Testis (tissue), 2 donors: ENCODE measurements at regions not wholly inside any gene's neighbourhood (a gene's known extent, or its start where the extent isn't known, plus 50 kb on each side); places are given as distances from the start of the nearest gene placed in this dataset.

ENCODE experiments used
- DNase-seq: peaks from one replicate; pipeline ENCODE4 v3.0.0-alpha.2; 2019
- H3K27ac ChIP-seq, 2 donors: fragments of 200-600 bp; sonication (generic); one replicate each; pipeline ENCODE4 v1.5.1; 2019
- H3K27me3 ChIP-seq: fragments of 200-600 bp; sonication (generic); one replicate; pipeline ENCODE4 v1.5.1; 2019
- H3K36me3 ChIP-seq: fragments of 200-600 bp; sonication (generic); one replicate; pipeline ENCODE4 v1.5.1; 2017; ENCODE audit warnings: low read depth; ENCODE audit errors: missing control alignments
- H3K4me1 ChIP-seq: fragments of 200-600 bp; sonication (generic); one replicate; pipeline ENCODE4 v1.5.1; 2019
- H3K4me3 ChIP-seq, 2 donors: fragments of 200-600 bp; sonication (generic); one replicate each; pipeline ENCODE4 v1.5.1; 2017 to 2019
- H3K9me3 ChIP-seq: fragments of 200-600 bp; sonication (generic); one replicate; pipeline ENCODE4 v1.5.1; 2017
- CTCF ChIP-seq, 3 experiments: fragments of 450-650 bp in 2 of 3; fragments of 200-600 bp in 1 of 3; sonication (generic) in 1 of 3; IDR thresholded peaks; one replicate each; pipeline ENCODE4 v1.5.1; 2016 to 2019; ENCODE audit warnings: antibody characterized with exemption in 3 of 3, mild to moderate bottlenecking in 2 of 3, moderate library complexity in 1 of 3
- POLR2A ChIP-seq: fragments of 450-650 bp; IDR thresholded peaks from one replicate; pipeline ENCODE4 v1.6.1; 2017; ENCODE audit warnings: antibody characterized with exemption, mild to moderate bottlenecking, moderate library complexity
- WGBS, 2 donors: methylation state at CpG; one replicate each; pipeline ENCODE4 v1.1.5; 2018; 5-methylcytosine and 5-hydroxymethylcytosine counted together
- intact Hi-C: fragments of 100-400 bp; cut with DNase I; formaldehyde crosslinking; loops from one replicate; pipeline ENCODE4 v1.15.1; 2023; ENCODE audit warnings: low total_unique reads

DNA sequence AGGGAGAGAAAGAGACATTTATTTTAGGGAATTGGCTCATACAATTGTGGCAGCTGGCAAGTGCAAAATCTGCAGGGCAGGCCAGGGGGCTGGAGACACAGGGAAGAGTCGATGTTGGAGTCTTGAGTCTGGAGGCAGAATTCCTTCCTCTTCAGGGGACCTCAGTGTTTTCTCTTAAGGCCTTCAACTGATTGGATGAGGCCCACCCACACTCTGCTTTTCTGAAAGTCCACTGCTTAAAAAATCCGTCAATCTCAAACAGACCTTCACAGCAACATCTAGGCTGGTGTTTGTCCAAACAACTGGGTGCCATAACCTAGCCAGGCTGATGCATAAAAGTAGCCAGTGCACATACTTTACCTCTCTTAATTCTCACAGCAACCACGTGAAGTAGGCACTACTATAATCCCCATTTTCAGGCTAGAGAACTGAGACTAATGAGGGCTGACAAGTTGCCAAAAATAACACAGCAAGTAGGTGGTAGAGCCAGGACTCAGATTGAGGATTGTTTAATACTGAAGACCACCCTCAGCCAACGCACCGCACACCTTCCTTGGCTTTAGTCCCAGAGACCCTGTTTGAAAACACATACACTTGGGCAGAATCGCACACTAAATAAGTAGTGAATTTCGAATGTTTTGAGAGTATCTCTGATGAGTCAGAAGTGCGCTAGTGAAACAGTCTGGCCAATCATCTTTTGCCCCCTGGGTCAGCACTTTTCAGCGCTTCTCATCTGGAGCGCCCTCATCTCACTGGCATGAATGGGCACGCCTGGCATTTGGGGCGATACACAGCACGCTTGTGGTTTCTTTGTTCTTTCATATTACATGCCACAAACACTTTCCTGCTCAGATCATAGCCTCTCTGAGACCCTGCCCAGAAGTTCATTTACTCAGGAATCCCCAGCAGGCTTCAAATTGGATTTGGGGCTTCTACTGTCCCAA lies 591.4 kb downstream of the CCDC171 start:
- no peaks in the 10 kb centered on the region for H3K9me3 ChIP-seq
- no peaks in the 10 kb centered on the region for H3K4me1 ChIP-seq
- H3K4me3 ChIP-seq = no peak overlapping the region
- DNase-seq = no peak
- intact Hi-C loops = no loop called here
- no peaks in the 10 kb centered on the region for H3K36me3 ChIP-seq
- H3K27ac ChIP-seq = no peak overlapping the region
- H3K27me3 ChIP-seq = no peaks in the 10 kb centered on the region
- WGBS, 2 donors = 92 to 96% methylated on average over 13 of the region's 13 CpGs
- no peak for TF ChIP-seq CTCF (IDR thresholded peaks at IDR 0.05)
- no peak for TF ChIP-seq POLR2A

DNA sequence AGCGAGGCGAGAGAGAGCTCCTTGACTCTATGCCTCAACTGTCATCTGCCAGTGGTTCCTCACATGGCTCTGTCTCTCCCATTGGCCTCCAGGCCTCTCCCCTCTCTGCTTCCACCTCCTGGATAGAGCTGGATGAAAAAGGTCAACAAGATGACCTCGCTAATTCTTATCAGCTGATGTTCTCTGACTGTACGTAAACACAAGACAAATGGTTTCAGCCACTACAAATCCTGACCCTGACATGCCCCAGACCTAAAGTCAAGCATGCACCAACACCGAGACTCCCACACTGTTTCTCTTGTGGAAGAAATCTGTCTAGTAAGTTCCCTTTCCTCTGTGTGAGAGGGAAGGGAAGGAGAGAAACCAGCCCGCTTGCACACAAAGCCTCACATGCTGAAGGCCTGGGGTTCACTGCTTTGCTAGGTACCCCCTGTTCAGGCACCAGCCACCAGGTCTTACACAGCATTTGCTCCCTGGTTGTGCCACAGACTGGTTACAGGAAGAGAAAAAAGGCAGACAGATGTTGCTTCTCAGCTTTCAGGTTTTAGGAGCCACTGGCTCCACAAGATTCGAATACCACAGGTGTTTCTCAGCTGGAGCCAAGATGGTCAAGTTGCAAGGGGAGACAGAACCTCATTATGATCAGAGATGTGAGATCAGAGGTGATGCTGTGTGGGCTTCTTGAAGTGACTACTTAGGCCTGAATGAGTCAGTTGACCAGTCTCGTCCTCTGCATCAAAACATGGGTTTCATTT lies 592.5 kb downstream of the CCDC171 start:
- no peaks in the 10 kb centered on the region for H3K27me3 ChIP-seq
- H3K36me3 ChIP-seq = no peaks in the 10 kb centered on the region
- DNase-seq = no peak
- no peaks in the 10 kb centered on the region for H3K4me1 ChIP-seq
- TF ChIP-seq POLR2A (no peak), CTCF (IDR thresholded peaks at IDR 0.05) (no peak)
- no peak overlapping the region for H3K4me3 ChIP-seq
- H3K27ac ChIP-seq = no peak overlapping the region
- 73 to 84% methylated on average over 8 of the region's 8 CpGs for WGBS, 2 donors
- no peaks in the 10 kb centered on the region for H3K9me3 ChIP-seq
- intact Hi-C loops = no loop called here

GRCh38 chr9:16147726-16148125 lies 594.9 kb downstream of the CCDC171 start:
- Histone ChIP-seq H3K27ac (no peak overlapping the region), H3K9me3 (no peaks in the 10 kb centered on the region), H3K27me3 (no peaks in the 10 kb centered on the region), H3K4me3 (no peak overlapping the region), H3K4me1 (no peaks in the 10 kb centered on the region), H3K36me3 (no peaks in the 10 kb centered on the region)
- TF ChIP-seq POLR2A (no peak), CTCF (IDR thresholded peaks at IDR 0.05) (no peak)
- intact Hi-C loops = no loop called here
- 78 to 84% methylated on average over 7 of the region's 7 CpGs for WGBS, 2 donors
- DNase-seq = no peak

DNA sequence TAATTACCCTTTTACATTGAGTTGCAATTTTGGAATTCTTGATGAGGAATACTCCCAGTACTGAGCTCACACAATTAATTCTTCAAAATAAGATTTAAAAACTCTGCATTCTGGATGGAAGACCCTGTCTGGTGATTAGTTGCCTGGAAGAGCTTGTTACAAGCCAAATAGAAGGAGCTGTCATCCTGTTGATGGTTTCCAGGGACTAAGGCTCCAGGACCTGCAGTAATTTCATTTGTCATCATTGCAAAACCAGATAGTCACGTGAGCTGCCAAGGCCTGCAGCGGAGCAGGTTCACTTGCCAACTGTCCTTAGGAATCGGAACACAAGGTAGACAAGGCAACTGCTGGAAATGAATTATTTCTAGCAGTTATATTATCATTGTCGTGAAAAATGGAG lies 597.7 kb downstream of the CCDC171 start:
- no peak for DNase-seq
- Histone ChIP-seq H3K4me1 (no peaks in the 10 kb centered on the region), H3K27ac (no peak overlapping the region), H3K4me3 (no peak overlapping the region), H3K27me3 (no peaks in the 10 kb centered on the region), H3K9me3 (no peaks in the 10 kb centered on the region), H3K36me3 (no peaks in the 10 kb centered on the region)
- intact Hi-C loops = no loop called here
- 49 to 69% methylated on average over 4 of the region's 4 CpGs for WGBS, 2 donors
- TF ChIP-seq POLR2A = no peak
- no peak for TF ChIP-seq CTCF (IDR thresholded peaks at IDR 0.05)
